H1 (cell line): ENCODE measurements at regions not wholly inside any gene's neighbourhood (a gene's known extent, or its start where the extent isn't known, plus 50 kb on each side); places are given as distances from the start of the nearest gene placed in this dataset.

Experiments
- CTCF ChIA-PET: fragments of 300-600 bp; sonication (Branson Sonifier 250); formaldehyde crosslinking; loops from one replicate; lab custom pipeline; 2021; ENCODE audit not compliant: partially characterized antibody; lab: Charles Lee
- POLR2A ChIA-PET: fragments of 300-600 bp; sonication (Branson Sonifier 250); formaldehyde crosslinking; loops from one replicate; lab custom pipeline; 2021; ENCODE audit warnings: inconsistent platforms; ENCODE audit not compliant: partially characterized antibody; lab: Charles Lee
- DNase-seq, 2 experiments: peaks; one replicate each; pipeline versions ENCODE4 v3.0.0 to v3.0.0-alpha.2; 2010 to 2022; ENCODE audit warnings: low spot score in 2 of 2, low read depth in 1 of 2, mixed read lengths in 1 of 2
- FAIRE-seq: peaks from 2 replicates; lab custom pipeline; 2011; peaks lifted over from hg19 to GRCh38; lab: Jason Lieb, UNC
- H2AFZ ChIP-seq: 2 replicates; pipeline ENCODE4 v1.8.1; 2012; ENCODE audit warnings: low read length, inconsistent platforms
- H2AK5ac ChIP-seq: 2 replicates; pipeline ENCODE4 v1.6.1; 2013; ENCODE audit warnings: low read depth, low read length
- H2BK120ac ChIP-seq: replicated peaks from 2 replicates; pipeline ENCODE3; 2013; ENCODE audit warnings: low read depth, low read length, inconsistent platforms
- H2BK12ac ChIP-seq: 2 replicates; pipeline ENCODE4 v1.6.1; 2013; ENCODE audit warnings: low read depth, low read length
- H2BK15ac ChIP-seq: 2 replicates; pipeline ENCODE4 v1.6.1; 2013; ENCODE audit warnings: low read length
- H2BK20ac ChIP-seq: 2 replicates; pipeline ENCODE4 v1.6.1; 2013; ENCODE audit warnings: low read length
- H2BK5ac ChIP-seq: 2 replicates; pipeline ENCODE4 v1.6.1; 2013; ENCODE audit warnings: low read depth, low read length
- H3K14ac ChIP-seq: 2 replicates; pipeline ENCODE4 v1.6.1; 2013; ENCODE audit warnings: inconsistent platforms; ENCODE audit not compliant: insufficient read length
- H3K18ac ChIP-seq: 2 replicates; pipeline ENCODE4 v1.6.1; 2013; ENCODE audit warnings: low read length; ENCODE audit errors: extremely low read depth
- H3K23ac ChIP-seq: 2 replicates; pipeline ENCODE4 v1.6.1; 2013; ENCODE audit warnings: inconsistent platforms; ENCODE audit not compliant: insufficient read length
- H3K23me2 ChIP-seq: 2 replicates; pipeline ENCODE4 v1.6.1; 2013; ENCODE audit warnings: low read depth, low read length
- H3K27ac ChIP-seq: 2 replicates; pipeline ENCODE4 v1.6.1; 2011; ENCODE audit warnings: low read depth, low read length, inconsistent platforms
- H3K27me3 ChIP-seq, 4 experiments: replicated peaks in 1 of 4; 1 replicate in 1 of 4; 2 replicates in 3 of 4; pipeline versions ENCODE4 v1.6.1 to v1.8.1; 2011 to 2013; ENCODE audit warnings: low read length in 3 of 4, mild to moderate bottlenecking in 3 of 4, inconsistent platforms in 2 of 4, mixed read lengths in 2 of 4, moderate library complexity in 1 of 4; ENCODE audit not compliant: control insufficient read depth in 3 of 4, insufficient read depth in 3 of 4; ENCODE audit errors: extremely low read depth in 1 of 4
- H3K36me3 ChIP-seq, 4 experiments: 2 replicates each; pipeline versions ENCODE4 v1.6.1 to v1.8.1; 2011 to 2013; ENCODE audit warnings: mild to moderate bottlenecking in 4 of 4, low read length in 3 of 4, moderate library complexity in 2 of 4, control low read depth in 1 of 4, inconsistent platforms in 1 of 4; ENCODE audit not compliant: insufficient read depth in 4 of 4, control insufficient read depth in 2 of 4
- H3K4ac ChIP-seq: replicated peaks from 2 replicates; pipeline ENCODE3; 2013; ENCODE audit warnings: low read length, low read depth, mixed read lengths, inconsistent platforms; ENCODE audit not compliant: insufficient read length
- H3K4me1 ChIP-seq, 4 experiments: replicated peaks in 1 of 4; 1 replicate in 1 of 4; 2 replicates in 3 of 4; pipeline versions ENCODE4 v1.6.1 to v1.8.1; 2011 to 2013; ENCODE audit warnings: low read length in 3 of 4, inconsistent platforms in 2 of 4, mixed read lengths in 1 of 4; ENCODE audit not compliant: insufficient read depth in 4 of 4, control insufficient read depth in 3 of 4
- H3K4me2 ChIP-seq, 2 experiments: 2 replicates each; pipeline versions ENCODE4 v1.6.1 to v1.8.1; 2011 to 2013; ENCODE audit warnings: low read depth in 2 of 2, low read length in 2 of 2, control low read depth in 1 of 2, inconsistent platforms in 1 of 2, mild to moderate bottlenecking in 1 of 2; ENCODE audit not compliant: insufficient read depth in 1 of 2
- H3K4me3 ChIP-seq, 4 experiments: fragments of 200-600, 300-600 bp in 1 of 4; sonication (generic), shearing (Covaris generic), sonication (Bioruptor Twin) in 1 of 4; 2 replicates each; pipeline versions ENCODE4 v1.5.1 to v1.8.1; 2011 to 2016; ENCODE audit warnings: low read length in 4 of 4, low read depth in 3 of 4, control low read depth in 2 of 4, inconsistent platforms in 2 of 4, mild to moderate bottlenecking in 2 of 4, mixed read lengths in 1 of 4, moderate library complexity in 1 of 4; ENCODE audit not compliant: insufficient read depth in 2 of 4; ENCODE audit errors: extremely low read depth in 1 of 4
- H3K56ac ChIP-seq: replicated peaks from 2 replicates; pipeline ENCODE3; 2013; ENCODE audit warnings: low read depth, mild to moderate bottlenecking, mixed read lengths, low read length, inconsistent platforms; ENCODE audit not compliant: insufficient read length
- H3K79me1 ChIP-seq: 2 replicates; pipeline ENCODE4 v1.6.1; 2013; ENCODE audit warnings: low read depth, low read length, control low read depth
- H3K79me2 ChIP-seq, 2 experiments: 2 replicates each; pipeline versions ENCODE4 v1.6.1 to v1.8.1; 2012 to 2013; ENCODE audit warnings: low read length in 2 of 2, mild to moderate bottlenecking in 2 of 2, inconsistent platforms in 1 of 2; ENCODE audit not compliant: insufficient read depth in 2 of 2, control insufficient read depth in 1 of 2
- H3K9ac ChIP-seq, 4 experiments: replicated peaks in 1 of 4; 1 replicate in 1 of 4; 2 replicates in 3 of 4; pipeline versions ENCODE4 v1.6.1 to v1.8.1; 2011 to 2013; ENCODE audit warnings: low read depth in 3 of 4, low read length in 3 of 4, control low read depth in 2 of 4, mild to moderate bottlenecking in 2 of 4, moderate library complexity in 2 of 4, inconsistent platforms in 1 of 4; ENCODE audit errors: extremely low read depth in 1 of 4
- H3K9me3 ChIP-seq, 2 experiments: 2 replicates each; pipeline versions ENCODE4 v1.6.1 to v1.8.1; 2012 to 2013; ENCODE audit warnings: mild to moderate bottlenecking in 2 of 2, moderate library complexity in 2 of 2, control low read depth in 1 of 2, inconsistent platforms in 1 of 2, low read depth in 1 of 2, low read length in 1 of 2, mixed read lengths in 1 of 2; ENCODE audit not compliant: insufficient read depth in 2 of 2
- H4K20me1 ChIP-seq, 2 experiments: replicated peaks in 1 of 2; 2 replicates each; pipeline versions ENCODE3 to v1.8.1; 2011 to 2013; ENCODE audit warnings: inconsistent platforms in 2 of 2, low read length in 2 of 2, mild to moderate bottlenecking in 1 of 2; ENCODE audit not compliant: insufficient read depth in 2 of 2, control insufficient read depth in 1 of 2
- H4K5ac ChIP-seq: 2 replicates; pipeline ENCODE4 v1.6.1; 2013; ENCODE audit warnings: low read length, low read depth, mixed read lengths, inconsistent platforms; ENCODE audit not compliant: insufficient read length
- H4K8ac ChIP-seq: 2 replicates; pipeline ENCODE4 v1.8.0; 2013; ENCODE audit warnings: mild to moderate bottlenecking, moderate library complexity, low read length, inconsistent platforms; ENCODE audit not compliant: insufficient read depth; ENCODE audit errors: extremely low read depth
- H4K91ac ChIP-seq: replicated peaks from 2 replicates; pipeline ENCODE3; 2013; ENCODE audit warnings: low read length, mixed read lengths, inconsistent platforms; ENCODE audit not compliant: insufficient read length
- CHD7 ChIP-seq: fragments of 300-600 bp; sonication (generic); IDR thresholded peaks from 2 replicates; pipeline ENCODE4 v1.7.1; 2012; ENCODE audit warnings: low read length, moderate library complexity, mild to moderate bottlenecking, inconsistent platforms; ENCODE audit not compliant: insufficient replicate concordance
- EGR1 ChIP-seq: IDR thresholded peaks from 2 replicates; pipeline ENCODE4 v1.6.1; 2011; ENCODE audit warnings: low read depth, low read length, borderline replicate concordance

- H3K9ac ChIP-seq: no peak overlapping the region
- no peak overlapping the region for H3K23ac ChIP-seq
- H3K56ac ChIP-seq: no peak overlapping the region
- POLR2A ChIA-PET: no interaction called here
- H2BK5ac ChIP-seq: no peak overlapping the region
- H3K4me2 ChIP-seq: no peak overlapping the region
- no peaks in the 10 kb centered on the region for H3K79me2 ChIP-seq
- no peak overlapping the region for H2BK12ac ChIP-seq
- no peaks in the 10 kb centered on the region; a peak in 1 of 7 replicates for H3K4me1 ChIP-seq
- H2AFZ ChIP-seq: no peak overlapping the region
- CTCF ChIA-PET: interaction anchor here (0.6 kb wide), 1 partner anchor 144 kb away, joined by 3 read pairs; no protein-coding TSS in a partner anchor
- H4K8ac ChIP-seq: no peak overlapping the region
- H4K5ac ChIP-seq: no peak overlapping the region
- H4K91ac ChIP-seq: no peak overlapping the region
- no peak overlapping the region for H3K18ac ChIP-seq
- H3K23me2 ChIP-seq: no peaks in the 10 kb centered on the region
- H2AK5ac ChIP-seq: no peak overlapping the region
- no peaks in the 10 kb centered on the region for H3K79me1 ChIP-seq
- H3K27ac ChIP-seq: no peak overlapping the region
- H2BK20ac ChIP-seq: no peak overlapping the region
- H3K4ac ChIP-seq: no peak overlapping the region
- H3K9me3 ChIP-seq: no peaks in the 10 kb centered on the region
- FAIRE-seq (no peak), DNase-seq (no peak)
- H3K14ac ChIP-seq: no peak overlapping the region
- H3K27me3 ChIP-seq: no peaks in the 10 kb centered on the region
- no peaks in the 10 kb centered on the region for H3K36me3 ChIP-seq
- H2BK120ac ChIP-seq: no peak overlapping the region
- H2BK15ac ChIP-seq: no peak overlapping the region
- H3K4me3 ChIP-seq: no peak overlapping the region
- no peaks in the 10 kb centered on the region for H4K20me1 ChIP-seq
- no peak for TF ChIP-seq EGR1
- no peak for TF ChIP-seq CHD7
Measured at GRCh38 chr13:59360916-59361315, 802.8 kb downstream of the DIAPH3 start.
